Fibroblast of lung (primary cell): ENCODE measurements at regions not wholly inside any gene's neighbourhood (a gene's known extent, or its start where the extent isn't known, plus 50 kb on each side); places are given as distances from the start of the nearest gene placed in this dataset.

ENCODE experiments used
- CTCF ChIP-seq, 2 donors: IDR thresholded peaks in 1 of 2; conservative IDR thresholded peaks in 1 of 2; 1 replicate in 1 of 2; 2 replicates in 1 of 2; pipeline ENCODE4 v1.5.1; 2011 to 2012; ENCODE audit warnings: low read length in 2 of 2, control low read depth in 1 of 2, inconsistent platforms in 1 of 2, low read depth in 1 of 2, mild to moderate bottlenecking in 1 of 2
- EZH2 ChIP-seq: IDR thresholded peaks from 2 replicates; pipeline ENCODE4 v1.5.1; 2012; ENCODE audit warnings: low read length, control low read depth, mild to moderate bottlenecking; ENCODE audit errors: missing control alignments

- TF ChIP-seq EZH2 (no peak), CTCF (conservative IDR thresholded peaks at IDR 0.05 in 1 of 2, IDR thresholded peaks at IDR 0.05 in 1 of 2; ENCODE audit: low read depth in 1 of 2, low read length in 2 of 2) (no peak)
Measured at GRCh38 chr11:109733245-109733644, 311.3 kb downstream of the C11orf87 start.
